ENCODE measurements at regions not wholly inside any gene's neighbourhood (a gene's known extent, or its start where the extent isn't known, plus 50 kb on each side); places are given as distances from the start of the nearest gene placed in this dataset.

GRCh38 chr4:115664285-115664684, 550.9 kb upstream of the NDST4 start:
- Histone ChIP-seq H3K27ac (ENCODE audit: low read depth) (no peak overlapping the region), H2AFZ (no peak overlapping the region; the same call in 1 of the 2 replicates), H3K4me1 (ENCODE audit: insufficient read depth) (no peaks in the 10 kb centered on the region)

More at GRCh38 chr4:115664285-115664684, 550.9 kb upstream of the NDST4 start:
- no peak; the same call in 2 of the 3 replicates for ATAC-seq
- H3K4me1 Mint-ChIP-seq, result peaks cover 5% of the 10 kb centered on the region; the same call in 2 of the 3 replicates
- peak; percentile 27 for DNase-seq (ENCODE audit: low spot score)
- Histone ChIP-seq H3K79me2 (replicated peaks; ENCODE audit: insufficient read depth) (no peaks in the 10 kb centered on the region), H3K4me2 (no peak overlapping the region), H3F3A (replicated peaks; ENCODE audit: low read depth) (no peaks in the 10 kb centered on the region), H3K4me3 (no peak overlapping the region), H3K27me3 (ENCODE audit: insufficient read depth) (no peaks in the 10 kb centered on the region), H3K36me3 (ENCODE audit: insufficient read depth) (no peaks in the 10 kb centered on the region), H3K9me2 (ENCODE audit: insufficient read depth) (no peaks in the 10 kb centered on the region), H4K20me1 (replicated peaks; ENCODE audit: insufficient read depth) (no peaks in the 10 kb centered on the region)
- H3K4me3 Mint-ChIP-seq, result no peak overlapping the region
- H3K36me3 Mint-ChIP-seq (ENCODE audit: low read depth), result no peaks in the 10 kb centered on the region
- TF ChIP-seq ZNF331 (CRISPR knock-in tag; IDR thresholded peaks at IDR 0.05; ENCODE audit: low read depth) (no peak), JUNB (IDR thresholded peaks at IDR 0.05; ENCODE audit: unreplicated experiment) (no peak), CTCF (conservative IDR thresholded peaks at IDR 0.05; ENCODE audit: low read depth in 2 of 2) (no peak), EZH2 (IDR thresholded peaks at IDR 0.05; ENCODE audit: low read depth, unreplicated experiment) (no peak), ETS1 (IDR thresholded peaks at IDR 0.05) (no peak), ZNF114 (CRISPR knock-in tag; IDR thresholded peaks at IDR 0.05) (no peak), CREB1 (CRISPR knock-in tag; IDR thresholded peaks at IDR 0.05; ENCODE audit: low read depth) (no peak), STAT1 (IDR thresholded peaks at IDR 0.05; ENCODE audit: unreplicated experiment) (no peak), REST (IDR thresholded peaks at IDR 0.05; ENCODE audit: unreplicated experiment) (no peak), NANOG (IDR thresholded peaks at IDR 0.05; ENCODE audit: borderline replicate concordance) (no peak), POLR2AphosphoS5 (IDR thresholded peaks at IDR 0.05; ENCODE audit: low read depth) (no peak), ZNF462 (CRISPR knock-in tag; IDR thresholded peaks at IDR 0.05) (no peak), EZH2phosphoT487 (IDR thresholded peaks at IDR 0.05; ENCODE audit: unreplicated experiment) (no peak)
- no peaks in the 10 kb centered on the region for H3K27me3 Mint-ChIP-seq (ENCODE audit: insufficient read depth, low read depth, poor library complexity)
- no peaks in the 10 kb centered on the region for H3K9me3 Mint-ChIP-seq
- H3K27ac Mint-ChIP-seq, result no peak overlapping the region

Data from GM23338 (cell line).